ENCODE measurements at regions not wholly inside any gene's neighbourhood (a gene's known extent, or its start where the extent isn't known, plus 50 kb on each side); places are given as distances from the start of the nearest gene placed in this dataset.

- no peak for DNase-seq (ENCODE audit: low read depth, low spot score)
These were observed 930.3 kb upstream of the PCDH9 start for GRCh38 chr13:68160466-68160865.

GRCh38 chr13:68152414-68152813 is 922.3 kb upstream of the PCDH9 start:
- no peak for DNase-seq (ENCODE audit: low read depth, low spot score)

- no peak for DNase-seq (ENCODE audit: low read depth, low spot score)
These were observed 915.7 kb upstream of the PCDH9 start for GRCh38 chr13:68145852-68146251.

GRCh38 chr13:68128297-68128915 is 898.3 kb upstream of the PCDH9 start:
- DNase-seq (ENCODE audit: low read depth, low spot score): no peak

GRCh38 chr13:68125087-68125480 is 894.9 kb upstream of the PCDH9 start:
- DNase-seq (ENCODE audit: low read depth, low spot score): no peak

GRCh38 chr13:68124437-68125086 is 894.4 kb upstream of the PCDH9 start:
- DNase-seq (ENCODE audit: low read depth, low spot score): no peak

- no peak for DNase-seq (ENCODE audit: low read depth, low spot score)
These were observed 880.1 kb upstream of the PCDH9 start for GRCh38 chr13:68110178-68110768.

GRCh38 chr13:68107667-68108066 is 877.5 kb upstream of the PCDH9 start:
- no peak for DNase-seq (ENCODE audit: low read depth, low spot score)

GRCh38 chr13:68099631-68100030 is 869.5 kb upstream of the PCDH9 start:
- DNase-seq (ENCODE audit: low read depth, low spot score): no peak

- DNase-seq (ENCODE audit: low read depth, low spot score): no peak
These were observed 850.9 kb upstream of the PCDH9 start for GRCh38 chr13:68081061-68081460.

- DNase-seq (ENCODE audit: low read depth, low spot score): no peak
These were observed 848.7 kb upstream of the PCDH9 start for GRCh38 chr13:68078874-68079273.

- no peak for DNase-seq (ENCODE audit: low read depth, low spot score)
These were observed 848.3 kb upstream of the PCDH9 start for GRCh38 chr13:68078469-68078868.

- DNase-seq (ENCODE audit: low read depth, low spot score): no peak
These were observed 845.9 kb upstream of the PCDH9 start for GRCh38 chr13:68076046-68076445.

- no peak for DNase-seq (ENCODE audit: low read depth, low spot score)
These were observed 836.9 kb upstream of the PCDH9 start for GRCh38 chr13:68066879-68067513.

- DNase-seq (ENCODE audit: low read depth, low spot score): no peak
These were observed 834.0 kb upstream of the PCDH9 start for GRCh38 chr13:68064001-68064770.

- no peak for DNase-seq (ENCODE audit: low read depth, low spot score)
These were observed 833.0 kb upstream of the PCDH9 start for GRCh38 chr13:68063181-68063580.

GRCh38 chr13:68057836-68058235 is 827.7 kb upstream of the PCDH9 start:
- DNase-seq (ENCODE audit: low read depth, low spot score): no peak

GRCh38 chr13:68056816-68057710 is 826.9 kb upstream of the PCDH9 start:
- DNase-seq (ENCODE audit: low read depth, low spot score): peak; percentile 3

- DNase-seq (ENCODE audit: low read depth, low spot score): no peak
These were observed 821.8 kb upstream of the PCDH9 start for GRCh38 chr13:68051910-68052309.

GRCh38 chr13:68050761-68051160 is 820.6 kb upstream of the PCDH9 start:
- no peak for DNase-seq (ENCODE audit: low read depth, low spot score)

GRCh38 chr13:68048802-68049359 is 818.7 kb upstream of the PCDH9 start:
- DNase-seq (ENCODE audit: low read depth, low spot score): no peak

Data from brain pericyte (primary cell).